CD14-positive monocyte (primary cell): ENCODE measurements at regions not wholly inside any gene's neighbourhood (a gene's known extent, or its start where the extent isn't known, plus 50 kb on each side); places are given as distances from the start of the nearest gene placed in this dataset.

Source experiments
- DNase-seq, 3 donors: peaks; one replicate each; pipeline ENCODE4 v3.0.0-alpha.2; 2011 to 2022
- H2AFZ ChIP-seq: 2 replicates; pipeline ENCODE4 v1.6.0; 2012; ENCODE audit warnings: mild to moderate bottlenecking, low read depth, low read length, inconsistent platforms; ENCODE audit not compliant: insufficient read depth, poor library complexity, severe bottlenecking
- H3K27ac ChIP-seq, 2 donors: 1 replicate in 1 of 2; 2 replicates in 1 of 2; pipeline ENCODE4 v1.5.1; 2012 to 2013; ENCODE audit warnings: low read length in 2 of 2, control low read depth in 1 of 2, inconsistent platforms in 1 of 2, low read depth in 1 of 2, mild to moderate bottlenecking in 1 of 2
- H3K27me3 ChIP-seq, 2 donors: one replicate each; pipeline versions ENCODE4 v1.6.0 to v1.6.1; 2011 to 2013; ENCODE audit warnings: low read length in 2 of 2; ENCODE audit not compliant: control insufficient read depth in 2 of 2, insufficient read depth in 2 of 2
- H3K36me3 ChIP-seq, 2 donors: replicated peaks in 1 of 2; 1 replicate in 1 of 2; 2 replicates in 1 of 2; pipeline versions ENCODE4 v1.5.1 to v1.6.1; 2012 to 2013; ENCODE audit warnings: low read length in 2 of 2, control low read depth in 1 of 2, inconsistent platforms in 1 of 2, mild to moderate bottlenecking in 1 of 2; ENCODE audit not compliant: insufficient read depth in 2 of 2, control insufficient read depth in 1 of 2
- H3K4me1 ChIP-seq, 2 donors: 1 replicate in 1 of 2; 2 replicates in 1 of 2; pipeline versions ENCODE4 v1.5.1 to v1.6.1; 2012 to 2013; ENCODE audit warnings: low read length in 2 of 2, control low read depth in 1 of 2, inconsistent platforms in 1 of 2, mild to moderate bottlenecking in 1 of 2, moderate library complexity in 1 of 2; ENCODE audit not compliant: insufficient read depth in 2 of 2, control insufficient read depth in 1 of 2
- H3K4me2 ChIP-seq: replicated peaks from 2 replicates; pipeline ENCODE3; 2012; ENCODE audit warnings: low read length, moderate library complexity, mild to moderate bottlenecking; ENCODE audit not compliant: poor library complexity, severe bottlenecking; ENCODE audit errors: extremely low read depth
- H3K4me3 ChIP-seq, 3 experiments: fragments of 200-600 bp in 1 of 3; sonication (generic) in 1 of 3; replicated peaks in 1 of 3; 1 replicate in 2 of 3; 2 replicates in 1 of 3; pipeline ENCODE4 v1.5.1; 2011 to 2013; ENCODE audit warnings: low read length in 3 of 3, mild to moderate bottlenecking in 3 of 3, control low read depth in 2 of 3, low read depth in 2 of 3, inconsistent platforms in 1 of 3, moderate library complexity in 1 of 3
- H3K79me2 ChIP-seq: 2 replicates; pipeline ENCODE4 v1.6.0; 2012; ENCODE audit warnings: mild to moderate bottlenecking, control low read depth, inconsistent platforms, low read length, moderate library complexity; ENCODE audit not compliant: insufficient read depth
- H3K9ac ChIP-seq: 2 replicates; pipeline ENCODE4 v1.6.0; 2017; ENCODE audit warnings: low read length, mild to moderate bottlenecking; ENCODE audit not compliant: insufficient read depth, poor library complexity, severe bottlenecking
- H3K9me3 ChIP-seq, 2 donors: replicated peaks in 1 of 2; 1 replicate in 1 of 2; 2 replicates in 1 of 2; pipeline versions ENCODE4 v1.5.1 to v1.6.1; 2012 to 2013; ENCODE audit warnings: low read length in 2 of 2, control low read depth in 1 of 2; ENCODE audit not compliant: control insufficient read depth in 1 of 2, insufficient read depth in 1 of 2
- H4K20me1 ChIP-seq: 2 replicates; pipeline ENCODE4 v1.6.0; 2012; ENCODE audit warnings: mild to moderate bottlenecking, low read length, control low read depth, moderate library complexity; ENCODE audit not compliant: insufficient read depth
- H3K27ac Mint-ChIP-seq, 7 donors: one replicate each; pipeline ENCODE4 v1.8.0; 2020; ENCODE audit warnings: mild to moderate bottlenecking in 7 of 7, mixed read lengths in 7 of 7, moderate library complexity in 6 of 7, inconsistent platforms in 2 of 7
- H3K27me3 Mint-ChIP-seq, 3 donors: one replicate each; pipeline ENCODE4 v1.8.0; 2021 to 2022; ENCODE audit warnings: low read depth in 3 of 3, mild to moderate bottlenecking in 3 of 3, mixed read lengths in 3 of 3, moderate library complexity in 3 of 3, inconsistent platforms in 1 of 3
- H3K36me3 Mint-ChIP-seq, 2 donors: one replicate each; pipeline ENCODE4 v1.8.0; 2020; ENCODE audit warnings: mixed read lengths in 2 of 2, inconsistent platforms in 1 of 2, mild to moderate bottlenecking in 1 of 2
- H3K4me1 Mint-ChIP-seq: one replicate; pipeline ENCODE4 v1.8.0; 2020; ENCODE audit warnings: mild to moderate bottlenecking, mixed read lengths
- H3K4me3 Mint-ChIP-seq, 2 donors: one replicate each; pipeline ENCODE4 v1.8.0; 2020; ENCODE audit warnings: mild to moderate bottlenecking in 2 of 2, mixed read lengths in 2 of 2, moderate library complexity in 1 of 2
- H3K9me3 Mint-ChIP-seq, 7 donors: one replicate each; pipeline ENCODE4 v1.8.0; 2020 to 2022; ENCODE audit warnings: mixed read lengths in 7 of 7, mild to moderate bottlenecking in 6 of 7, moderate library complexity in 6 of 7, inconsistent platforms in 2 of 7
- CTCF ChIP-seq: fragments of 200-600 bp; IDR thresholded peaks from one replicate; pipeline ENCODE4 v1.8.0; 2022; ENCODE audit warnings: antibody characterized with exemption, mild to moderate bottlenecking
- WGBS: methylation state at CpG from one replicate; pipeline ENCODE4 v1.1.5; 2013; ENCODE audit warnings: missing lambda C conversion rate; ENCODE audit not compliant: insufficient coverage; 5-methylcytosine and 5-hydroxymethylcytosine counted together
- intact Hi-C, 2 donors: fragments of 100-400 bp; cut with micrococcal nuclease; formaldehyde crosslinking; loops; one replicate each; pipeline versions ENCODE4 v1.15.0 to v1.15.1; 2023

GRCh38 chr15:100708916-100709315 lies 106.5 kb downstream of the ASB7 start:
- Histone ChIP-seq H3K4me1 (no peaks in the 10 kb centered on the region), H3K27me3 (no peaks in the 10 kb centered on the region), H3K36me3 (no peaks in the 10 kb centered on the region), H3K4me3 (no peak overlapping the region), H3K9me3 (no peaks in the 10 kb centered on the region), H3K27ac (no peak overlapping the region), H3K9ac (no peak overlapping the region), H3K4me2 (no peak overlapping the region), H4K20me1 (no peaks in the 10 kb centered on the region), H3K79me2 (no peaks in the 10 kb centered on the region), H2AFZ (no peak overlapping the region)
- H3K36me3 Mint-ChIP-seq = no peaks in the 10 kb centered on the region
- 84% methylated on average over 2 of the region's 3 CpGs for WGBS
- H3K9me3 Mint-ChIP-seq = peaks cover 4 to 10% (median 7%) of the 10 kb centered on the region in 7 donors
- no peaks in the 10 kb centered on the region for H3K4me1 Mint-ChIP-seq
- no peak for DNase-seq
- H3K27me3 Mint-ChIP-seq = peaks cover 1 to 11% (median 7%) of the 10 kb centered on the region in 3 donors
- no peak overlapping the region for H3K27ac Mint-ChIP-seq
- intact Hi-C loops = no loop called here
- no peak overlapping the region for H3K4me3 Mint-ChIP-seq
- TF ChIP-seq CTCF = no peak

GRCh38 chr15:100710222-100710621 lies 107.8 kb downstream of the ASB7 start:
- Histone ChIP-seq H3K4me3 (no peak overlapping the region), H3K9me3 (no peaks in the 10 kb centered on the region), H3K9ac (no peak overlapping the region), H2AFZ (no peak overlapping the region), H3K36me3 (no peaks in the 10 kb centered on the region), H3K27ac (no peak overlapping the region), H4K20me1 (no peaks in the 10 kb centered on the region), H3K27me3 (no peaks in the 10 kb centered on the region), H3K79me2 (no peaks in the 10 kb centered on the region), H3K4me2 (no peak overlapping the region), H3K4me1 (no peaks in the 10 kb centered on the region)
- Mint-ChIP-seq H3K4me3 (no peak overlapping the region), H3K27ac (peak overlapping the region in 1 of 7 donors; percentile 15), H3K9me3 (peaks cover 2 to 10% (median 7%) of the 10 kb centered on the region in 7 donors), H3K27me3 (peaks cover 1 to 13% (median 7%) of the 10 kb centered on the region in 3 donors), H3K4me1 (no peaks in the 10 kb centered on the region), H3K36me3 (no peaks in the 10 kb centered on the region)
- intact Hi-C loops = no loop called here
- no peak for TF ChIP-seq CTCF
- 50% methylated on average over 2 of the region's 2 CpGs for WGBS
- DNase-seq = no peak
